Heart left ventricle (tissue), 16 donors: ENCODE measurements at regions not wholly inside any gene's neighbourhood (a gene's known extent, or its start where the extent isn't known, plus 50 kb on each side); places are given as distances from the start of the nearest gene placed in this dataset.

ENCODE experiments used
- ATAC-seq, 4 donors: fragments of 200-7000 bp; cut with Tn5 transposase; one replicate each; pipeline ENCODE4 v1.9.1; 2020 to 2022; ENCODE audit warnings: moderate library complexity in 4 of 4, mild to moderate bottlenecking in 3 of 4, moderate number of reproducible peaks in 1 of 4
- DNase-seq, 5 donors: peaks; one replicate each; pipeline ENCODE4 v3.0.0-alpha.2; 2020
- H3K27ac ChIP-seq, 12 donors: fragments of 200-600 bp; sonication (generic) in 4 of 12; one replicate each; pipeline versions ENCODE4 v1.5.0 to v1.8.0; 2016 to 2022; ENCODE audit warnings: mild to moderate bottlenecking in 2 of 12
- H3K27me3 ChIP-seq, 9 donors: fragments of 200-600 bp; sonication (generic) in 2 of 9; one replicate each; pipeline versions ENCODE4 v1.5.1 to v1.8.0; 2016 to 2022; ENCODE audit warnings: mild to moderate bottlenecking in 3 of 9
- H3K36me3 ChIP-seq, 9 donors: fragments of 200-600 bp; sonication (generic) in 2 of 9; one replicate each; pipeline versions ENCODE4 v1.5.0 to v1.8.0; 2018 to 2022; ENCODE audit warnings: mild to moderate bottlenecking in 2 of 9
- H3K4me1 ChIP-seq, 12 donors: fragments of 200-600 bp; sonication (generic) in 4 of 12; one replicate each; pipeline versions ENCODE4 v1.5.0 to v1.8.0; 2016 to 2022; ENCODE audit warnings: mild to moderate bottlenecking in 3 of 12
- H3K4me3 ChIP-seq, 12 donors: fragments of 200-600 bp; sonication (generic) in 4 of 12; one replicate each; pipeline versions ENCODE4 v1.5.0 to v1.8.0; 2017 to 2022; ENCODE audit warnings: mild to moderate bottlenecking in 9 of 12, moderate library complexity in 4 of 12
- H3K9me3 ChIP-seq, 12 donors: fragments of 200-600 bp; sonication (generic) in 4 of 12; one replicate each; pipeline versions ENCODE4 v1.5.0 to v1.8.0; 2016 to 2022; ENCODE audit warnings: mild to moderate bottlenecking in 1 of 12
- POLR2A ChIP-seq, 2 donors: fragments of 450-650 bp; IDR thresholded peaks; one replicate each; pipeline ENCODE4 v1.6.1; 2017; ENCODE audit warnings: antibody characterized with exemption in 2 of 2, mild to moderate bottlenecking in 2 of 2, moderate library complexity in 2 of 2
- WGBS, 4 donors: extraction: QIAGEN DNeasy Blood & Tissue Kit in 2 of 4; methylation state at CpG; one replicate each; pipeline versions ENCODE4 v1.1.5 to v1.1.7; 2013 to 2018; 5-methylcytosine and 5-hydroxymethylcytosine counted together
- intact Hi-C, 10 donors: fragments of 100-400 bp; cut with DNase I; formaldehyde crosslinking; loops; one replicate each; pipeline versions ENCODE4 v1.11.1 to v1.14.2; 2022
- TF ChIP-seq, protein P1 (sequence below), 12 donors: fragments of 200-600 bp; sonication (generic) in 4 of 12; IDR thresholded peaks; one replicate each; pipeline versions ENCODE4 v1.5.0 to v1.8.0; 2018 to 2022; ENCODE audit warnings: antibody characterized with exemption in 12 of 12, mild to moderate bottlenecking in 5 of 12
- donor health status: ischemic (EF 13 %, LVEDD 7.1; RV severe dilation, severe dysfunction).
- donor health status: healthy with polysubstance abuse.
- donor health status: DM: no; HTN: yes; CAD: no.
- donor health status: DM: no; HTN: no; CAD: no.
- donor health status: ischemic (EF 25% LVEDD 6.9; RV normal size, moderate dysfunction).
- donor health status: ischemic (EF 25% LVEDD 5.7; RV mildly dilated, moderate dysfunction).
- donor health status: healthy.
- donor health status: DM: yes; HTN: yes; CAD: no.
- donor health status: ischemic (EF 35%, LVEDD 5.7; RV mildly dilated, moderate dysfunction).
- donor health status: nonischemic (EF 11% LVEDD 7.7; RV severe dilation, severe dysfunction).
- donor health status: DM: yes; HTN: yes; CAD: no.
- donor health status: PGD.
- donor health status: ischemic (EF 29% LVEDD 5.4; RV normal size, mild dysfunction).
- donor health status: nonischemic (EF 23%, LVEDD 6.1; RV moderate dilation, normal function).

- no peak overlapping the region for H3K27ac ChIP-seq
- no peak for DNase-seq
- 76 to 84% (median 78%) methylated on average over 5 of the region's 5 CpGs for WGBS, 4 donors
- intact Hi-C loops, result no loop called here
- no peaks in the 10 kb centered on the region for H3K36me3 ChIP-seq
- peaks cover 0 to 3% (median 0%) of the 10 kb centered on the region in 12 donors for H3K9me3 ChIP-seq
- TF ChIP-seq, protein P1, sequence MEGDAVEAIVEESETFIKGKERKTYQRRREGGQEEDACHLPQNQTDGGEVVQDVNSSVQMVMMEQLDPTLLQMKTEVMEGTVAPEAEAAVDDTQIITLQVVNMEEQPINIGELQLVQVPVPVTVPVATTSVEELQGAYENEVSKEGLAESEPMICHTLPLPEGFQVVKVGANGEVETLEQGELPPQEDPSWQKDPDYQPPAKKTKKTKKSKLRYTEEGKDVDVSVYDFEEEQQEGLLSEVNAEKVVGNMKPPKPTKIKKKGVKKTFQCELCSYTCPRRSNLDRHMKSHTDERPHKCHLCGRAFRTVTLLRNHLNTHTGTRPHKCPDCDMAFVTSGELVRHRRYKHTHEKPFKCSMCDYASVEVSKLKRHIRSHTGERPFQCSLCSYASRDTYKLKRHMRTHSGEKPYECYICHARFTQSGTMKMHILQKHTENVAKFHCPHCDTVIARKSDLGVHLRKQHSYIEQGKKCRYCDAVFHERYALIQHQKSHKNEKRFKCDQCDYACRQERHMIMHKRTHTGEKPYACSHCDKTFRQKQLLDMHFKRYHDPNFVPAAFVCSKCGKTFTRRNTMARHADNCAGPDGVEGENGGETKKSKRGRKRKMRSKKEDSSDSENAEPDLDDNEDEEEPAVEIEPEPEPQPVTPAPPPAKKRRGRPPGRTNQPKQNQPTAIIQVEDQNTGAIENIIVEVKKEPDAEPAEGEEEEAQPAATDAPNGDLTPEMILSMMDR (IDR thresholded peaks at IDR 0.05), result no peak
- TF ChIP-seq POLR2A (IDR thresholded peaks at IDR 0.05), result no peak
- H3K27me3 ChIP-seq, result no peaks in the 10 kb centered on the region
- no peak for ATAC-seq
- no peaks in the 10 kb centered on the region for H3K4me1 ChIP-seq
- H3K4me3 ChIP-seq, result no peak overlapping the region
Measured at GRCh38 chr5:12883395-12883794, 979.1 kb upstream of the CTNND2 start.

- Histone ChIP-seq H3K9me3 (peaks cover 0 to 22% (median 0%) of the 10 kb centered on the region in 12 donors), H3K27ac (no peak overlapping the region), H3K4me3 (no peak overlapping the region), H3K36me3 (no peaks in the 10 kb centered on the region), H3K27me3 (no peaks in the 10 kb centered on the region), H3K4me1 (no peaks in the 10 kb centered on the region)
- no peak for DNase-seq
- no peak for ATAC-seq
- TF ChIP-seq, protein P1 (IDR thresholded peaks at IDR 0.05), result no peak
- no peak for TF ChIP-seq POLR2A (IDR thresholded peaks at IDR 0.05)
- 40 to 75% (median 59%) methylated on average over 1 of the region's 1 CpG; no CpG with 5 or more reads in 1 of the 4 donors for WGBS, 4 donors
- intact Hi-C loops, result no loop called here
Measured at GRCh38 chr5:12876541-12877298, 972.5 kb upstream of the CTNND2 start.

DNA sequence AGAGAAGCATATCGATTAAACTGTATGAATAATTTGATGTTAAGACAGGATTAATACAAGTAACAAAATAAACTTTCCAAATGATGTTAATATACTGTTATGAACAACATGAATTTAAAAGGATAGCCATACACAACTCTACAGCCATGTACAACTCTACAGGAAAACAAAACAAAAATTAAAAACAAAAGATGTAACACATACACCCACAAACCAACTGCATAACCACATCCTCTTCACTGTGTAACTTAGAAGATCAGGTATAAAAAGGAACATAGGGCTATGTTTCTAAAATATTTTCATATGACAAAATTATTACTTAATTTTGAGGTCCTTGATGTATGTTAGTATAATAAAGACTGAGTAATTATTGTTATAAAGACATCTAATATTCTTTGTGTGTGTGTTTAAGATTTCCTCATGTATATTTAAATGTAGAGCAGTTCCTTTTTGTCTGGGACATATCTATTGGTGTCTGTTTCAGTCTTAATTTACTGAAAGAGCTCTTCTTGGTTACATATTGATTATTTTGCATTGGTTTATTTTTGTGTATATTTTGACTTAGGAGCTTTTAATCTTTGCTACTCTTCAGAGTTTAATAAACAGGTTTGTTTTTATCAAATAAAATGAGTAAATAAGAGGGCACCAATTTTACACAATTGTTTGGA lies 966.8 kb upstream of the CTNND2 start:
- no peak overlapping the region for H3K4me3 ChIP-seq
- DNase-seq (no peak), ATAC-seq (no peak)
- 60 to 73% (median 68%) methylated on average over 1 of the region's 1 CpG for WGBS, 4 donors
- no peaks in the 10 kb centered on the region for H3K36me3 ChIP-seq
- intact Hi-C loops, result no loop called here
- no peaks in the 10 kb centered on the region for H3K4me1 ChIP-seq
- peaks cover 0 to 18% (median 0%) of the 10 kb centered on the region in 12 donors for H3K9me3 ChIP-seq
- TF ChIP-seq POLR2A (IDR thresholded peaks at IDR 0.05), result no peak
- TF ChIP-seq, protein P1 (IDR thresholded peaks at IDR 0.05), result no peak
- no peak overlapping the region for H3K27ac ChIP-seq
- H3K27me3 ChIP-seq, result no peaks in the 10 kb centered on the region

GRCh38 chr5:12865529-12865928 lies 961.3 kb upstream of the CTNND2 start:
- H3K4me1 ChIP-seq, result no peaks in the 10 kb centered on the region
- no peak overlapping the region for H3K27ac ChIP-seq
- intact Hi-C loops, result no loop called here
- H3K36me3 ChIP-seq, result no peaks in the 10 kb centered on the region
- no peaks in the 10 kb centered on the region for H3K27me3 ChIP-seq
- no peaks in the 10 kb centered on the region for H3K9me3 ChIP-seq
- H3K4me3 ChIP-seq, result no peak overlapping the region
- ATAC-seq (no peak), DNase-seq (no peak)
- TF ChIP-seq, protein P1 (IDR thresholded peaks at IDR 0.05), result no peak
- TF ChIP-seq POLR2A (IDR thresholded peaks at IDR 0.05), result no peak
